PC-9 (cell line): ENCODE measurements at regions not wholly inside any gene's neighbourhood (a gene's known extent, or its start where the extent isn't known, plus 50 kb on each side); places are given as distances from the start of the nearest gene placed in this dataset.

Experiments
- CTCF ChIP-seq: fragments of 200-600 bp; sonication (generic); conservative IDR thresholded peaks from 2 replicates; pipeline ENCODE4 v1.6.1; 2017; ENCODE audit warnings: mixed run types, antibody characterized with exemption, mild to moderate bottlenecking, moderate library complexity
- EZH2 ChIP-seq: fragments of 200-600 bp; sonication (generic); IDR thresholded peaks from 2 replicates; pipeline ENCODE4 v1.8.0; 2017; ENCODE audit warnings: antibody characterized with exemption, low read depth

- no peak for TF ChIP-seq CTCF
- TF ChIP-seq EZH2: no peak
Observed at GRCh38 chr2:175621821-175622220, 380.2 kb downstream of the LNPK start.
